ENCODE measurements at regions not wholly inside any gene's neighbourhood (a gene's known extent, or its start where the extent isn't known, plus 50 kb on each side); places are given as distances from the start of the nearest gene placed in this dataset.

- no peak overlapping the region for H3K4me3 ChIP-seq (ENCODE audit: low read depth, low read length, poor library complexity, severe bottlenecking)
- H3K4me2 ChIP-seq (ENCODE audit: low read length) = no peak overlapping the region
- H3K9me2 ChIP-seq (ENCODE audit: low read depth, low read length) = no peaks in the 10 kb centered on the region; the same call in 1 of the 2 replicates
Observed at GRCh38 chr12:28794786-28795185, 354.3 kb upstream of the FAR2 start.

GRCh38 chr12:28795311-28795710 is 353.8 kb upstream of the FAR2 start:
- no peaks in the 10 kb centered on the region for H3K79me2 ChIP-seq (ENCODE audit: insufficient read depth, low read length)
- H3F3A ChIP-seq (ENCODE audit: insufficient read depth, low read length) = no peaks in the 10 kb centered on the region
- H3K9me3 ChIP-seq (ENCODE audit: low read length) = no peaks in the 10 kb centered on the region
- no peaks in the 10 kb centered on the region for H4K20me1 ChIP-seq (ENCODE audit: insufficient read depth, low read length)
- no peak overlapping the region for H3K27ac ChIP-seq (ENCODE audit: low read depth, low read length, poor library complexity, severe bottlenecking)
- H2AFZ ChIP-seq (ENCODE audit: low read length) = no peak overlapping the region
- no peaks in the 10 kb centered on the region; the same call in 1 of the 2 replicates for H3K9me2 ChIP-seq (ENCODE audit: low read depth, low read length)
- H3K27me3 ChIP-seq (ENCODE audit: insufficient read depth, low read length) = no peaks in the 10 kb centered on the region
- H3K9ac ChIP-seq (ENCODE audit: low read length) = no peak overlapping the region
- H3K4me1 ChIP-seq (ENCODE audit: insufficient read depth, low read length, severe bottlenecking) = no peaks in the 10 kb centered on the region
- H3K36me3 ChIP-seq (ENCODE audit: insufficient read depth, low read length) = no peaks in the 10 kb centered on the region
- no peak overlapping the region for H3K4me2 ChIP-seq (ENCODE audit: low read length)
- no peak for TF ChIP-seq EZH2 (IDR thresholded peaks at IDR 0.05; ENCODE audit: borderline replicate concordance, low read length)
- TF ChIP-seq, protein P1, sequence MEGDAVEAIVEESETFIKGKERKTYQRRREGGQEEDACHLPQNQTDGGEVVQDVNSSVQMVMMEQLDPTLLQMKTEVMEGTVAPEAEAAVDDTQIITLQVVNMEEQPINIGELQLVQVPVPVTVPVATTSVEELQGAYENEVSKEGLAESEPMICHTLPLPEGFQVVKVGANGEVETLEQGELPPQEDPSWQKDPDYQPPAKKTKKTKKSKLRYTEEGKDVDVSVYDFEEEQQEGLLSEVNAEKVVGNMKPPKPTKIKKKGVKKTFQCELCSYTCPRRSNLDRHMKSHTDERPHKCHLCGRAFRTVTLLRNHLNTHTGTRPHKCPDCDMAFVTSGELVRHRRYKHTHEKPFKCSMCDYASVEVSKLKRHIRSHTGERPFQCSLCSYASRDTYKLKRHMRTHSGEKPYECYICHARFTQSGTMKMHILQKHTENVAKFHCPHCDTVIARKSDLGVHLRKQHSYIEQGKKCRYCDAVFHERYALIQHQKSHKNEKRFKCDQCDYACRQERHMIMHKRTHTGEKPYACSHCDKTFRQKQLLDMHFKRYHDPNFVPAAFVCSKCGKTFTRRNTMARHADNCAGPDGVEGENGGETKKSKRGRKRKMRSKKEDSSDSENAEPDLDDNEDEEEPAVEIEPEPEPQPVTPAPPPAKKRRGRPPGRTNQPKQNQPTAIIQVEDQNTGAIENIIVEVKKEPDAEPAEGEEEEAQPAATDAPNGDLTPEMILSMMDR (IDR thresholded peaks at IDR 0.05; ENCODE audit: low read length) = no peak
- no peak overlapping the region for H3K4me3 ChIP-seq (ENCODE audit: low read depth, low read length, poor library complexity, severe bottlenecking)

More at GRCh38 chr12:28794786-28795185, 354.3 kb upstream of the FAR2 start:
- Histone ChIP-seq H3K9ac (ENCODE audit: low read length) (no peak overlapping the region), H3K27ac (ENCODE audit: low read depth, low read length, poor library complexity, severe bottlenecking) (no peak overlapping the region), H4K20me1 (ENCODE audit: insufficient read depth, low read length) (no peaks in the 10 kb centered on the region), H3F3A (ENCODE audit: insufficient read depth, low read length) (no peaks in the 10 kb centered on the region), H3K4me1 (ENCODE audit: insufficient read depth, low read length, severe bottlenecking) (no peaks in the 10 kb centered on the region), H3K9me3 (ENCODE audit: low read length) (no peaks in the 10 kb centered on the region), H2AFZ (ENCODE audit: low read length) (no peak overlapping the region), H3K27me3 (ENCODE audit: insufficient read depth, low read length) (no peaks in the 10 kb centered on the region), H3K79me2 (ENCODE audit: insufficient read depth, low read length) (no peaks in the 10 kb centered on the region), H3K36me3 (ENCODE audit: insufficient read depth, low read length) (no peaks in the 10 kb centered on the region)
- TF ChIP-seq EZH2 (IDR thresholded peaks at IDR 0.05; ENCODE audit: borderline replicate concordance, low read length) = no peak
- TF ChIP-seq, protein P1 (IDR thresholded peaks at IDR 0.05; ENCODE audit: low read length) = no peak

DNA sequence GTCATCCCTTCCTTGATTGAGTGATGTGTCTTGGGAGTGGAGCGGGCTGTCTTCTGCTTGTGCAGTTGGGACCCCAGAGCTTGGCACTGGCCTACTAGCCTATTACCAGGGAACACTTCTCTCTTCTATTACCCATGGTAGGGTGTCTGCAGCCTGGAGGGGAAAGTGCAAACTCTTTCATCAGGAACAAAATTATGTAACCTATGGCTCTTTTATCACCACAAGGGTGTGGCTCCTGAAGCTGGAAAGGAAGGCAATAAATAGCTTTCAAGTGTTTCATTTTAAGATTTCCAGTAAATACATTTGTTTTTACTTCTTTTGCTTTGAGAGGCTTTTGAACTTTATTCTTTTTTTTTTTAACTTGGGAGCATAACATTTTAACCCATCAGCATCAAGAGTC is 349.7 kb upstream of the FAR2 start:
- H4K20me1 ChIP-seq (ENCODE audit: insufficient read depth, low read length) = no peaks in the 10 kb centered on the region
- H3K4me3 ChIP-seq (ENCODE audit: low read depth, low read length, poor library complexity, severe bottlenecking) = no peak overlapping the region
- H3K36me3 ChIP-seq (ENCODE audit: insufficient read depth, low read length) = no peaks in the 10 kb centered on the region
- H2AFZ ChIP-seq (ENCODE audit: low read length) = no peak overlapping the region
- no peaks in the 10 kb centered on the region; the same call in 1 of the 2 replicates for H3K9me2 ChIP-seq (ENCODE audit: low read depth, low read length)
- H3F3A ChIP-seq (ENCODE audit: insufficient read depth, low read length) = no peaks in the 10 kb centered on the region
- no peak overlapping the region for H3K4me2 ChIP-seq (ENCODE audit: low read length)
- no peaks in the 10 kb centered on the region for H3K4me1 ChIP-seq (ENCODE audit: insufficient read depth, low read length, severe bottlenecking)
- TF ChIP-seq, protein P1 (IDR thresholded peaks at IDR 0.05; ENCODE audit: low read length) = no peak
- no peak for TF ChIP-seq EZH2 (IDR thresholded peaks at IDR 0.05; ENCODE audit: borderline replicate concordance, low read length)
- H3K79me2 ChIP-seq (ENCODE audit: insufficient read depth, low read length) = no peaks in the 10 kb centered on the region
- no peaks in the 10 kb centered on the region for H3K27me3 ChIP-seq (ENCODE audit: insufficient read depth, low read length)
- H3K9ac ChIP-seq (ENCODE audit: low read length) = no peak overlapping the region
- H3K9me3 ChIP-seq (ENCODE audit: low read length) = no peaks in the 10 kb centered on the region
- no peak overlapping the region for H3K27ac ChIP-seq (ENCODE audit: low read depth, low read length, poor library complexity, severe bottlenecking)
